HCT116 (cell line): ENCODE measurements at regions not wholly inside any gene's neighbourhood (a gene's known extent, or its start where the extent isn't known, plus 50 kb on each side); places are given as distances from the start of the nearest gene placed in this dataset.

Source experiments
- ATAC-seq: fragments of 200-7000 bp; cut with Tn5 transposase; 2 replicates; pipeline ENCODE4 v1.9.1; 2020; ENCODE audit warnings: mild to moderate bottlenecking, moderate library complexity
- BruUV-seq: library from RNA; stranded (reverse); fragments of 400-500 nt; replicated peaks from 2 replicates; lab custom pipeline; 2021; lab: Mats Ljungman, UMichigan
- CTCF ChIA-PET: fragments of 300-600 bp; sonication (Branson Sonifier 250); formaldehyde crosslinking; loops from one replicate; lab custom pipeline; 2021; ENCODE audit warnings: antibody characterized with exemption; lab: Charles Lee
- POLR2A ChIA-PET: fragments of 300-600, 350-600 bp; sonication (Branson Sonifier 250); formaldehyde crosslinking; loops from one replicate; lab custom pipeline; 2021; ENCODE audit warnings: antibody characterized with exemption; lab: Charles Lee
- RAD21 ChIA-PET, 2 experiments: fragments of 300-600 bp; sonication (Branson Sonifier 250); formaldehyde crosslinking; loops; one replicate each; lab custom pipeline; 2023; ENCODE audit warnings: low total read pairs in 2 of 2; ENCODE audit not compliant: uncharacterized antibody in 2 of 2, unreplicated experiment in 2 of 2, low non-redundant PET in 1 of 2; lab: Charles Lee
- DNase-seq: peaks from one replicate; pipeline ENCODE4 v3.0.0-alpha.2; 2010; ENCODE audit warnings: low read depth, low spot score
- H2AFZ ChIP-seq: fragments of 200-600 bp; shearing (Covaris generic), sonication (generic); 2 replicates; pipeline ENCODE4 v1.6.1; 2017; ENCODE audit warnings: low read depth, mixed run types, mixed read lengths, antibody characterized with exemption, low read length; ENCODE audit not compliant: poor library complexity, severe bottlenecking
- H3K27ac ChIP-seq: 2 replicates; pipeline ENCODE4 v1.5.1; 2012; ENCODE audit warnings: low read depth, low read length
- H3K27me3 ChIP-seq: fragments of 200-600 bp; sonication (generic); 2 replicates; pipeline ENCODE4 v1.6.1; 2016; ENCODE audit warnings: mixed run types, low read length, mixed read lengths; ENCODE audit not compliant: insufficient read depth
- H3K36me3 ChIP-seq, 2 experiments: fragments of 200-500 bp in 1 of 2; fragments of 200-600 bp in 1 of 2; sonication (Bioruptor generic) in 1 of 2; sonication (generic) in 1 of 2; 2 replicates each; pipeline versions ENCODE4 v1.5.1 to v1.6.1; 2014 to 2016; ENCODE audit warnings: low read length in 2 of 2, inconsistent platforms in 1 of 2, mixed read lengths in 1 of 2, mixed run types in 1 of 2; ENCODE audit not compliant: insufficient read depth in 2 of 2, control insufficient read depth in 1 of 2
- H3K4me1 ChIP-seq, 2 experiments: fragments of 200-600 bp in 1 of 2; sonication (generic) in 1 of 2; 2 replicates each; pipeline versions ENCODE4 v1.5.1 to v1.6.1; 2012 to 2017; ENCODE audit warnings: low read length in 2 of 2, inconsistent platforms in 1 of 2, mild to moderate bottlenecking in 1 of 2, mixed read lengths in 1 of 2, mixed run types in 1 of 2, moderate library complexity in 1 of 2; ENCODE audit not compliant: insufficient read depth in 2 of 2, control insufficient read depth in 1 of 2
- H3K4me2 ChIP-seq: fragments of 200-600 bp; sonication (generic); 2 replicates; pipeline ENCODE4 v1.6.1; 2017; ENCODE audit warnings: mixed run types, low read length, mixed read lengths
- H3K4me3 ChIP-seq, 2 experiments: fragments of 200-600 bp in 1 of 2; sonication (generic) in 1 of 2; replicated peaks in 1 of 2; 2 replicates each; pipeline ENCODE4 v1.5.1; 2011 to 2016; ENCODE audit warnings: low read length in 2 of 2, control low read depth in 1 of 2, low read depth in 1 of 2, mild to moderate bottlenecking in 1 of 2, mixed read lengths in 1 of 2, mixed run types in 1 of 2
- H3K79me2 ChIP-seq: fragments of 200-600 bp; sonication (generic); 2 replicates; pipeline ENCODE4 v1.6.1; 2017; ENCODE audit warnings: mild to moderate bottlenecking, mixed run types, low read length, moderate library complexity, mixed read lengths; ENCODE audit not compliant: insufficient read depth
- H3K9ac ChIP-seq: fragments of 200-600 bp; sonication (generic); 2 replicates; pipeline ENCODE4 v1.6.1; 2016; ENCODE audit warnings: low read length, mixed read lengths
- H3K9me2 ChIP-seq: fragments of 200-600 bp; sonication (generic), shearing (Covaris generic); 2 replicates; pipeline ENCODE4 v1.6.1; 2017; ENCODE audit warnings: mixed run types, mild to moderate bottlenecking, moderate library complexity; ENCODE audit not compliant: insufficient read depth
- H3K9me3 ChIP-seq, 2 experiments: fragments of 200-500 bp in 1 of 2; fragments of 200-600 bp in 1 of 2; sonication (Bioruptor generic) in 1 of 2; sonication (generic) in 1 of 2; 2 replicates each; pipeline ENCODE4 v1.6.1; 2014 to 2017; ENCODE audit warnings: low read length in 2 of 2, mixed read lengths in 2 of 2, inconsistent platforms in 1 of 2, low read depth in 1 of 2, mild to moderate bottlenecking in 1 of 2, mixed run types in 1 of 2, moderate library complexity in 1 of 2; ENCODE audit not compliant: control insufficient read depth in 1 of 2, insufficient read depth in 1 of 2
- H4K20me1 ChIP-seq: fragments of 200-600 bp; sonication (generic), shearing (Covaris generic); 2 replicates; pipeline ENCODE4 v1.6.1; 2017; ENCODE audit warnings: mixed run types, mild to moderate bottlenecking, moderate library complexity; ENCODE audit not compliant: insufficient read depth
- CEBPB ChIP-seq: IDR thresholded peaks from 2 replicates; pipeline ENCODE4 v1.6.1; 2012; ENCODE audit warnings: low read depth
- ELF1 ChIP-seq: IDR thresholded peaks from 2 replicates; pipeline ENCODE4 v1.6.1; 2012; ENCODE audit warnings: low read depth, borderline replicate concordance
- EZH2 ChIP-seq: fragments of 200-600 bp; sonication (generic); IDR thresholded peaks from 2 replicates; pipeline ENCODE4 v1.6.1; 2017; ENCODE audit warnings: antibody characterized with exemption, mixed run types
- FOSL1 ChIP-seq: IDR thresholded peaks from 2 replicates; pipeline ENCODE4 v1.6.1; 2012; ENCODE audit warnings: low read depth
- POLR2A ChIP-seq: IDR thresholded peaks from 2 replicates; pipeline ENCODE4 v1.7.0; 2011; ENCODE audit warnings: borderline replicate concordance; ENCODE audit not compliant: insufficient read depth, insufficient read length; ENCODE audit errors: extremely low read depth
- POLR2AphosphoS5 ChIP-seq: IDR thresholded peaks from 2 replicates; pipeline ENCODE4 v1.6.1; 2011; ENCODE audit warnings: mild to moderate bottlenecking, low read depth, low read length, moderate library complexity
- RAD21 ChIP-seq: IDR thresholded peaks from 2 replicates; pipeline ENCODE4 v1.6.1; 2012; ENCODE audit warnings: low read depth, mild to moderate bottlenecking
- SIN3A ChIP-seq: IDR thresholded peaks from 2 replicates; pipeline ENCODE4 v1.6.1; 2012; ENCODE audit warnings: low read depth
- ZFX ChIP-seq: fragments of 450-650 bp; IDR thresholded peaks from 2 replicates; pipeline ENCODE4 v1.6.1; 2017
- ZNF274 ChIP-seq: fragments of 200-500 bp; sonication (Bioruptor generic); IDR thresholded peaks from 2 replicates; pipeline ENCODE4 v1.6.1; 2014; ENCODE audit warnings: mild to moderate bottlenecking, low read depth, low read length, inconsistent platforms
- intact Hi-C: fragments of 100-400 bp; cut with micrococcal nuclease; formaldehyde crosslinking; loops from 2 replicates; pipeline ENCODE4 v1.10.0; 2022
- TF ChIP-seq, protein P1 (sequence below): IDR thresholded peaks from 2 replicates; pipeline ENCODE4 v1.6.1; 2012; ENCODE audit warnings: low read depth
- TF ChIP-seq, protein P2 (sequence below): IDR thresholded peaks from 2 replicates; pipeline ENCODE4 v1.6.1; 2012
- TF ChIP-seq, protein P3 (sequence below), 3 experiments: fragments of 200-600 bp in 1 of 3; sonication (generic) in 1 of 3; IDR thresholded peaks in 2 of 3; conservative IDR thresholded peaks in 1 of 3; 2 replicates each; pipeline ENCODE4 v1.5.1; 2012 to 2017; ENCODE audit warnings: low read depth in 2 of 3, low read length in 2 of 3, antibody characterized with exemption in 1 of 3, borderline replicate concordance in 1 of 3, control low read depth in 1 of 3, mild to moderate bottlenecking in 1 of 3, mixed read lengths in 1 of 3, mixed run types in 1 of 3, moderate library complexity in 1 of 3; ENCODE audit not compliant: insufficient read depth in 1 of 3

DNA sequence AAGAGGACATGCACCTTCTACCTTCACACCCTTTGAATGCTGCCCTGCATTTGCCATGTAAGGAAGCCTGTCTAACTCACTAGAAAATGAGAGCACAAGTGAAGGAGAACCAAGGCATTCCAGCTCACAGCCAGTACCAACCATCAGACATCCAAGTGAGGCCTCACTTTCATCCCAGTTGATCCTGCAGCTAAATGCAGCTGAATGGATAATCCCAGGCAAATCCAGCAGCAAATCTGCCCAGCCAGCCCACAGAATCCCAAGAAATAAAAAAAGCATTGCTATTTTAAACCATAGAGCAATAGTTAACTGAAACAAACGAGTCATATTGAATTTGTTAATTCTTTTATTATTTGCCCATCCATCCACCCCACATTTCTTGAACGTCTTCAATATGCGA is 112.5 kb downstream of the C4orf33 start:
- RAD21 ChIA-PET = no interaction called here
- POLR2A ChIA-PET = no interaction called here
- H3K4me1 ChIP-seq = no peaks in the 10 kb centered on the region
- no peaks in the 10 kb centered on the region for H4K20me1 ChIP-seq
- no peak for ATAC-seq
- no peaks in the 10 kb centered on the region for H3K79me2 ChIP-seq
- no peaks in the 10 kb centered on the region for H3K9me2 ChIP-seq
- H3K9me3 ChIP-seq = no peaks in the 10 kb centered on the region
- no peaks in the 10 kb centered on the region for H3K27me3 ChIP-seq
- TF ChIP-seq POLR2A (no peak), EZH2 (no peak), SIN3A (no peak), ELF1 (no peak), FOSL1 (no peak), ZFX (no peak), CEBPB (no peak), POLR2AphosphoS5 (no peak), ZNF274 (no peak), RAD21 (no peak)
- TF ChIP-seq, protein P1, sequence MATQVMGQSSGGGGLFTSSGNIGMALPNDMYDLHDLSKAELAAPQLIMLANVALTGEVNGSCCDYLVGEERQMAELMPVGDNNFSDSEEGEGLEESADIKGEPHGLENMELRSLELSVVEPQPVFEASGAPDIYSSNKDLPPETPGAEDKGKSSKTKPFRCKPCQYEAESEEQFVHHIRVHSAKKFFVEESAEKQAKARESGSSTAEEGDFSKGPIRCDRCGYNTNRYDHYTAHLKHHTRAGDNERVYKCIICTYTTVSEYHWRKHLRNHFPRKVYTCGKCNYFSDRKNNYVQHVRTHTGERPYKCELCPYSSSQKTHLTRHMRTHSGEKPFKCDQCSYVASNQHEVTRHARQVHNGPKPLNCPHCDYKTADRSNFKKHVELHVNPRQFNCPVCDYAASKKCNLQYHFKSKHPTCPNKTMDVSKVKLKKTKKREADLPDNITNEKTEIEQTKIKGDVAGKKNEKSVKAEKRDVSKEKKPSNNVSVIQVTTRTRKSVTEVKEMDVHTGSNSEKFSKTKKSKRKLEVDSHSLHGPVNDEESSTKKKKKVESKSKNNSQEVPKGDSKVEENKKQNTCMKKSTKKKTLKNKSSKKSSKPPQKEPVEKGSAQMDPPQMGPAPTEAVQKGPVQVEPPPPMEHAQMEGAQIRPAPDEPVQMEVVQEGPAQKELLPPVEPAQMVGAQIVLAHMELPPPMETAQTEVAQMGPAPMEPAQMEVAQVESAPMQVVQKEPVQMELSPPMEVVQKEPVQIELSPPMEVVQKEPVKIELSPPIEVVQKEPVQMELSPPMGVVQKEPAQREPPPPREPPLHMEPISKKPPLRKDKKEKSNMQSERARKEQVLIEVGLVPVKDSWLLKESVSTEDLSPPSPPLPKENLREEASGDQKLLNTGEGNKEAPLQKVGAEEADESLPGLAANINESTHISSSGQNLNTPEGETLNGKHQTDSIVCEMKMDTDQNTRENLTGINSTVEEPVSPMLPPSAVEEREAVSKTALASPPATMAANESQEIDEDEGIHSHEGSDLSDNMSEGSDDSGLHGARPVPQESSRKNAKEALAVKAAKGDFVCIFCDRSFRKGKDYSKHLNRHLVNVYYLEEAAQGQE = no peak
- TF ChIP-seq, protein P2, sequence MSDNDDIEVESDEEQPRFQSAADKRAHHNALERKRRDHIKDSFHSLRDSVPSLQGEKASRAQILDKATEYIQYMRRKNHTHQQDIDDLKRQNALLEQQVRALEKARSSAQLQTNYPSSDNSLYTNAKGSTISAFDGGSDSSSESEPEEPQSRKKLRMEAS = no peak
- TF ChIP-seq, protein P3, sequence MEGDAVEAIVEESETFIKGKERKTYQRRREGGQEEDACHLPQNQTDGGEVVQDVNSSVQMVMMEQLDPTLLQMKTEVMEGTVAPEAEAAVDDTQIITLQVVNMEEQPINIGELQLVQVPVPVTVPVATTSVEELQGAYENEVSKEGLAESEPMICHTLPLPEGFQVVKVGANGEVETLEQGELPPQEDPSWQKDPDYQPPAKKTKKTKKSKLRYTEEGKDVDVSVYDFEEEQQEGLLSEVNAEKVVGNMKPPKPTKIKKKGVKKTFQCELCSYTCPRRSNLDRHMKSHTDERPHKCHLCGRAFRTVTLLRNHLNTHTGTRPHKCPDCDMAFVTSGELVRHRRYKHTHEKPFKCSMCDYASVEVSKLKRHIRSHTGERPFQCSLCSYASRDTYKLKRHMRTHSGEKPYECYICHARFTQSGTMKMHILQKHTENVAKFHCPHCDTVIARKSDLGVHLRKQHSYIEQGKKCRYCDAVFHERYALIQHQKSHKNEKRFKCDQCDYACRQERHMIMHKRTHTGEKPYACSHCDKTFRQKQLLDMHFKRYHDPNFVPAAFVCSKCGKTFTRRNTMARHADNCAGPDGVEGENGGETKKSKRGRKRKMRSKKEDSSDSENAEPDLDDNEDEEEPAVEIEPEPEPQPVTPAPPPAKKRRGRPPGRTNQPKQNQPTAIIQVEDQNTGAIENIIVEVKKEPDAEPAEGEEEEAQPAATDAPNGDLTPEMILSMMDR (IDR thresholded peaks at IDR 0.05 in 2 of 3, conservative IDR thresholded peaks at IDR 0.05 in 1 of 3; ENCODE audit: borderline replicate concordance in 1 of 3, insufficient read depth in 1 of 3, low read depth in 2 of 3, low read length in 2 of 3) = no peak
- TF ChIP-seq, all 23 proteins: peak for 0
- Histone ChIP-seq H3K27ac (no peak overlapping the region), H3K9ac (no peak overlapping the region), H3K36me3 (no peaks in the 10 kb centered on the region), H3K4me3 (no peak overlapping the region), H2AFZ (no peak overlapping the region), H3K4me2 (no peak overlapping the region)
- intact Hi-C loops = no loop called here
- DNase-seq = no peak
- no TSS peak for BruUV-seq
- CTCF ChIA-PET = no interaction called here
